Inflammatory macrophage treated with lipopolysaccharide for 4 hours (primary cell): ENCODE measurements at regions not wholly inside any gene's neighbourhood (a gene's known extent, or its start where the extent isn't known, plus 50 kb on each side); places are given as distances from the start of the nearest gene placed in this dataset.
A peak's percentile ranks its signal among the peaks of the same experiment; 100 is the strongest.

Source experiments
- DNase-seq: peaks from one replicate; pipeline ENCODE4 v3.0.0-alpha.2; 2020

DNA sequence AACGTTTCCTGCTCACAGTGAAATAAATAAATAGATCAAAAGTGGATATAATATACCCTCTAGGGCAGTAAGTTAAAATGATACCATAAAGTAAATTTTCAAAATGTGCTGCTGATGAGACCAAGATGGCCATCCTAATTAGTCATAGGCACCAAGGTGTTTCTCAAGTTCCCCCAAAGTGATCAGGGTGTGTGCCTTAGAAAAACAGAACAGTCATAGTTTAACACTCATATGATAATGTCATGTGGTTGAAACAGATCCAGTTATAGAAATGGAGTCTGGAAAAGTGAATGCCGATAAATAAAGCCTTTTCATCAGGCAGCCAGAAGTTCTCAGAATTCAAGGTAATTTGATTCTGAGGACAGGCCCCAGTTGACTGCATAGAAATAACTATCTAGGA lies 161.5 kb upstream of the CDKN2B start:
- DNase-seq = peak; percentile 22

- peak; percentile 64 for DNase-seq
These were observed 162.0 kb upstream of the CDKN2B start for GRCh38 chr9:22170990-22171670.

GRCh38 chr9:22171691-22172090 lies 162.6 kb upstream of the CDKN2B start:
- no peak for DNase-seq

GRCh38 chr9:22173908-22174307 lies 164.8 kb upstream of the CDKN2B start:
- no peak for DNase-seq

- no peak for DNase-seq
These were observed 167.0 kb upstream of the CDKN2B start for GRCh38 chr9:22175972-22176545.

DNA sequence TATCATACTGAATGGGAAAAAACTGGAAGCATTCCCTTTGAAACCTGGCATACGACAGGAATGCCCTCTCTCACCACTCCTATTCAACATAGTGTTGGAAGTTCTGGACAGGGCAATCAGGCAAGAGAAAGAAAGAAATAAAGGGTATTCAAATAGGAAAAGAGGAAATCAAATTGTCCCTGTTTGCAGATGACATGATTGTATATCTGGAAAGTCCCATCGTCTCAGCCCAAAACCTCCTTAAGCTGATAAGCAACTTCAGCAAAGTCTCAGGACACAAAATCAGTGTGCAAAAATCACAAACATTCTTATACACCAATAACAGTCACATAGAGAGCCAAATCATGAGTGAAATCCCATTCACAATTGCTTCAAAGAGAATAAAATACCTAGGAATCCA lies 171.9 kb upstream of the CDKN2B start:
- peak; percentile 19 for DNase-seq

- DNase-seq = no peak
These were observed 180.4 kb upstream of the CDKN2B start for GRCh38 chr9:22189471-22189870.

DNA sequence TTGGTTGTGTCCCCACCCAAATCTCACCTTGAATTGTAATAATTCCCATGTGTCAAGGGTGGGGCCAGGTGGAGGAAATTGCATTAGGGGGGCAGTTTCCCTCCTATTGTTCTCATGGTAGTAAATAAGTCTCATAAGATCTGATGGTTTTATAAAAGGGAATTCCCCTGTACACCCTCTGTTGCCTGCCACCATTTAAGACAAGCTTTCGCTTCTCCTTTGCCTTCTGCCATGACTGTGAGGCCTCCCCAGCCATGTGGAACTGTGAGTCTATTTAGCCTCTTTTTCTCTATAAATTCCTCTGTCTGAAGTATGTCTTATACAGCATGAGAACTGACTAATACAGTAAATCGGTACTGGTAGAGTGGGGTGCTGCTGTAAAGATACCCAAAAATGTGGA lies 187.9 kb upstream of the CDKN2B start:
- peak; percentile 52 for DNase-seq

GRCh38 chr9:22198681-22199080 lies 189.6 kb upstream of the CDKN2B start:
- DNase-seq = no peak

GRCh38 chr9:22201256-22201655 lies 192.2 kb upstream of the CDKN2B start:
- no peak for DNase-seq

GRCh38 chr9:22203371-22204138 lies 194.4 kb upstream of the CDKN2B start:
- DNase-seq = no peak

GRCh38 chr9:22204240-22204639 lies 195.1 kb upstream of the CDKN2B start:
- no peak for DNase-seq

GRCh38 chr9:22206833-22207232 lies 197.7 kb upstream of the CDKN2B start:
- no peak for DNase-seq

DNA sequence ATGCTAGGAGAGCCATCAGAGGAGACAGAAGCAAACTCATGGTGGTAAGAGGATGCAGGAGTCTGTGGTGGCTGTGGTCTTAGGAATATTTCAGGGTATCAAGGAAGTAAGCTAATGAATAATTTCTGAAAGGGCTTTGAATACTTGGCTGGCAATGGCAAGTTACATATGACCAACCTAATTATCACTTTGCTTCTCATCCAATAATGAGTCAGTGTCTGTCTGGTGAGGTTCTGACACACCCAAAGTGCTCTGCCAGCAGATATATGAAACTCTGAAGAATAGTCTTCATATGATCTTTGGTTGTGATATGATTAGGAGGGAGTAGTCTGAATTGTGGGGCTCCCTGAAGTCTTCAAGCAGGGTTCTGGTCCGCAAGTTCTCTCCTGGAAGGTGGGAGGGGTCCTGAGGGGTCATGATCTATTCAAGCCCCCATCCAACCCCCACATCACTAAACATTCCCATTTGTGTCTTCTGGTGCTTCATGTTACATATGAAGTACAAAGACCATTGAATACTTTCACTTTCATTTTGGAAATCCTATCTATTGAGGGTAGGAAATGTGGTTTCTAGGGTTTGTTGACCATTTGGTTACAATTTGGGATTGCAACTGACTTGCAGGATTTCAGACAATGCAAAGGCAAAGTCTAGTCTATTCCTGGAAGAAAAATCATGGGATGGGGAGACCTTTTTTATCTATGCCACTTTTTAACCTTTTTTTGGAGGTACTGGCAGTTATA lies 199.9 kb upstream of the CDKN2B start:
- peak; percentile 40 for DNase-seq

DNA sequence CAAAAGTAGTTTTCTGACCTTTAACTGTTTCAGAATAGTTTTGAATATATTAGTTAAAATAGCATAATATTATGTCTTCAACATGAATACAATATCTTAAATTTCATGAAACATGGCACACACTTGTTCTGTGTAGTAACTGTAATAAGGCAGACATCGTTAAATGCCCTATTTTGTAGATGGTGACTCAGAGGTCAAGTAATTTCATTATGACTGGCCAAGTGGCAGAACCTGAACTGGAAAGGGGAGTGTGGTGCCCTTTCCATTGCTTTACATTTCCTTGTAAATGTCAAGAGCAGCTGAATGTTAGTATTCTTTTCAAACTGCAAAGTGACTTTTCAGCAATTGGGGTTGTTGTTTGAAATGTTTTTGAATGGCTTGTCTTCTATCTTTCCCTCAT lies 201.2 kb upstream of the CDKN2B start:
- DNase-seq = peak; percentile 61

- DNase-seq = no peak
These were observed 201.8 kb upstream of the CDKN2B start for GRCh38 chr9:22210936-22211335.

- peak; percentile 62 for DNase-seq
These were observed 202.7 kb upstream of the CDKN2B start for GRCh38 chr9:22211588-22212360.

GRCh38 chr9:22214021-22214420 lies 204.9 kb upstream of the CDKN2B start:
- DNase-seq = no peak

DNA sequence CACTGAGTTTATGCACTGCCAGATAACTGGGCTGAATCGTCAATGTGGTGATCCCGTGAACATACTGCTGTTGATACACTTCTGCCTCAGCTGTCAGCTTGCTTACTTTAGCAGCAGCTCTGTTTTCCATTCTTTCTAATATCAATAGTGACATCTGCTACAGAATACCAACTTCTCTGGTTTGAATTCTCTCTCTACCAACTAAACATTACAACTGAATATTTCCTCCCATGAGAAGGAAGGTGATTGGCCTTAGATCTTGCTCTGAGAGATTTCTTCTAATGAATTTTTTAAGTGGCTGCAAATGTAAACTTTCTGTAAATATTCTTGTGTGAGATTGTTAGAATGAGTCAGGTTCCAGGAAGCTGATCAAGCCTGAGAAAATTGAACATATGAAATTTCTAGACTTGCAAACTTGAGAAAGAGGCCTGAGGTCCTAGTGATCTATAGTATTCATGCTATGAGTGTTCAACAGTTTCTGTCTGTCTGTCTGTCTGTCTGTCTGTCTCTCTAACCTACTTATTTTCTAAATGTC lies 205.5 kb upstream of the CDKN2B start:
- DNase-seq = no peak

- no peak for DNase-seq
These were observed 206.4 kb upstream of the CDKN2B start for GRCh38 chr9:22215521-22215920.

DNA sequence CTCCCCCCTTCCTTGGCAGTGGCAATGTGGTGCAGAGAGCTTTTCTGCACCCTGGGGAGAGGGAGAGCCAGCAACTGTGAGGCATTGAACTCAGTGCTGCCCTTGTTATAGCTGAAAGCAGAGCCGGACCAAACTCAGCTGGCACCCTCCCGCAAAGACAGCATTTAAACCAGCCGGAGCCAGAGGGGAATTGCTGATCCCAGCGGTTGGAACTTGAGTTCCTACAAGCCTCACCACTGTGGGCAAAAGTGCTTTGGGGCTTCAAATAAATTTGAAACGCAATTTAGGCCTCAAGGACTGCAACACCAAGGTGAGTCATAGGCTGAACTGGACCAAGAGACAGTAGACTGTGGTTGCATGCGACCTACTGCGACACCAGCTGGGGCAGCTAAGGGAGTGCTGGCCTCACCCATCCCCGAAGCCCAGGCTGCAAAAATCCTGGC lies 207.6 kb upstream of the CDKN2B start:
- DNase-seq = no peak

DNA sequence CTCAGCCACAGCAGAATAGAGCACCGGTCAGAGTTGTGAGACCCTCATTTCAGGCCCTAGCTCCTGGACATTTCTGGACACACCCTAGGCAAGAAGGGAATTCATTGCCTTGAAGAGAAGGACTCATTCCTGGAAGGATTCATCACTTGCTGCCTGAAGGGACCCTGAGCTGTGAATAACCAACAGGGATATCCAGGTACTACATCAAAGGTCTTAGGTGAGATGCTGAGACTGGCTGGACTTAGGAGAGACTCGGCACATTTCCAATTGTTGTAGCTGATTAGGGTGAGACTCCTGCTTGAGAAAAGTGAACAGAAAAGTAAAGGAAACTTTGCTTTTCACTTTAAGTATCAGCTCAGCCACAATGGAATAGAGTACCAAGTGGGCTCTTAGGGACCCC lies 208.1 kb upstream of the CDKN2B start:
- no peak for DNase-seq
